ENCODE measurements at regions not wholly inside any gene's neighbourhood (a gene's known extent, or its start where the extent isn't known, plus 50 kb on each side); places are given as distances from the start of the nearest gene placed in this dataset.
"Not testable (repeated sequence)": the region's sequence is repeated elsewhere in the genome, so short reads cannot be mapped to it uniquely, and the experiment has no call there.

GRCh38 chr20:50359607-50360217 lies 150.5 kb upstream of the PTPN1 start:
- no peak for DNase-seq (ENCODE audit: low spot score)

- no peak for DNase-seq (ENCODE audit: low spot score)
Observed at GRCh38 chr20:50360218-50360672, 149.9 kb upstream of the PTPN1 start.

- no peak for DNase-seq (ENCODE audit: low spot score)
Observed at GRCh38 chr20:50360921-50361320, 149.3 kb upstream of the PTPN1 start.

- not testable (repeated sequence) for DNase-seq (ENCODE audit: low spot score)
Observed at GRCh38 chr20:50362177-50362576, 148.0 kb upstream of the PTPN1 start.

- no peak for DNase-seq (ENCODE audit: low spot score)
Observed at GRCh38 chr20:50363027-50363426, 147.2 kb upstream of the PTPN1 start.

GRCh38 chr20:50363479-50363878 lies 146.7 kb upstream of the PTPN1 start:
- no peak for DNase-seq (ENCODE audit: low spot score)

- DNase-seq (ENCODE audit: low spot score): no peak
Observed at GRCh38 chr20:50364542-50364941, 145.6 kb upstream of the PTPN1 start.

GRCh38 chr20:50366270-50367103 lies 143.7 kb upstream of the PTPN1 start:
- no peak for DNase-seq (ENCODE audit: low spot score)

- DNase-seq (ENCODE audit: low spot score): no peak
Observed at GRCh38 chr20:50367104-50367674, 143.0 kb upstream of the PTPN1 start.

GRCh38 chr20:50367739-50368375 lies 142.3 kb upstream of the PTPN1 start:
- no peak for DNase-seq (ENCODE audit: low spot score)

GRCh38 chr20:50368386-50368785 lies 141.8 kb upstream of the PTPN1 start:
- DNase-seq (ENCODE audit: low spot score): no peak

GRCh38 chr20:50368813-50369224 lies 141.4 kb upstream of the PTPN1 start:
- DNase-seq (ENCODE audit: low spot score): peak; percentile 16

GRCh38 chr20:50369225-50370035 lies 140.8 kb upstream of the PTPN1 start:
- DNase-seq (ENCODE audit: low spot score): no peak

- DNase-seq (ENCODE audit: low spot score): no peak
Observed at GRCh38 chr20:50370036-50370566, 140.1 kb upstream of the PTPN1 start.

- no peak for DNase-seq (ENCODE audit: low spot score)
Observed at GRCh38 chr20:50371878-50372769, 138.1 kb upstream of the PTPN1 start.

- no peak for DNase-seq (ENCODE audit: low spot score)
Observed at GRCh38 chr20:50372770-50373088, 137.5 kb upstream of the PTPN1 start.

GRCh38 chr20:50373674-50374286 lies 136.4 kb upstream of the PTPN1 start:
- DNase-seq (ENCODE audit: low spot score): no peak

- no peak for DNase-seq (ENCODE audit: low spot score)
Observed at GRCh38 chr20:50374541-50375078, 135.6 kb upstream of the PTPN1 start.

- DNase-seq (ENCODE audit: low spot score): no peak
Observed at GRCh38 chr20:50376179-50376887, 133.8 kb upstream of the PTPN1 start.

All from AG08395 (cell line).